Endothelial cell of umbilical vein (primary cell): ENCODE measurements at regions not wholly inside any gene's neighbourhood (a gene's known extent, or its start where the extent isn't known, plus 50 kb on each side); places are given as distances from the start of the nearest gene placed in this dataset.

Experiments
- CTCF ChIP-seq, 2 donors: IDR thresholded peaks; 1 replicate in 1 of 2; 2 replicates in 1 of 2; pipeline ENCODE4 v1.5.1; 2011; ENCODE audit warnings: low read length in 2 of 2, mild to moderate bottlenecking in 2 of 2, moderate library complexity in 2 of 2, control low read depth in 1 of 2, inconsistent platforms in 1 of 2, low read depth in 1 of 2; ENCODE audit not compliant: insufficient read depth in 1 of 2; ENCODE audit errors: extremely low read depth in 1 of 2
- EZH2 ChIP-seq: IDR thresholded peaks from 2 replicates; pipeline ENCODE4 v1.6.1; 2012; ENCODE audit warnings: borderline replicate concordance, low read depth, mild to moderate bottlenecking, moderate library complexity, low read length, inconsistent platforms; ENCODE audit not compliant: severe bottlenecking
- GATA2 ChIP-seq: IDR thresholded peaks from 2 replicates; pipeline ENCODE4 v1.7.0; 2011; ENCODE audit warnings: low read depth, mild to moderate bottlenecking, moderate library complexity, mixed read lengths, low read length; ENCODE audit not compliant: insufficient read length, insufficient read depth
- POLR2A ChIP-seq: IDR thresholded peaks from 2 replicates; pipeline ENCODE4 v1.6.1; 2012; ENCODE audit warnings: low read depth, mild to moderate bottlenecking, control low read depth, low read length
- POLR2AphosphoS5 ChIP-seq: IDR thresholded peaks from 2 replicates; pipeline ENCODE4 v1.6.1; 2012; ENCODE audit warnings: low read depth, mild to moderate bottlenecking, control low read depth, low read length, moderate library complexity; ENCODE audit not compliant: insufficient read depth

GRCh38 chr9:82412586-82413305, 424.2 kb downstream of the SPATA31D1 start:
- no peak for TF ChIP-seq CTCF (IDR thresholded peaks at IDR 0.05; ENCODE audit: extremely low read depth in 1 of 2, insufficient read depth in 1 of 2, low read depth in 1 of 2, low read length in 2 of 2)
- TF ChIP-seq EZH2 = no peak
- TF ChIP-seq POLR2AphosphoS5 = no peak
- no peak for TF ChIP-seq POLR2A
- TF ChIP-seq GATA2 = no peak
